ENCODE measurements at regions not wholly inside any gene's neighbourhood (a gene's known extent, or its start where the extent isn't known, plus 50 kb on each side); places are given as distances from the start of the nearest gene placed in this dataset.
A peak's percentile ranks its signal among the peaks of the same experiment; 100 is the strongest.

GRCh38 chr4:141501395-141501794, 135.0 kb upstream of the IL15 start:
- Histone ChIP-seq H3K27me3 (ENCODE audit: control insufficient read depth, insufficient read depth, low read length) (no peaks in the 10 kb centered on the region), H3K36me3 (ENCODE audit: control insufficient read depth, insufficient read depth, low read length) (no peaks in the 10 kb centered on the region), H3K4me3 (ENCODE audit: low read depth, low read length) (no peak overlapping the region)
- TF ChIP-seq, protein P1, sequence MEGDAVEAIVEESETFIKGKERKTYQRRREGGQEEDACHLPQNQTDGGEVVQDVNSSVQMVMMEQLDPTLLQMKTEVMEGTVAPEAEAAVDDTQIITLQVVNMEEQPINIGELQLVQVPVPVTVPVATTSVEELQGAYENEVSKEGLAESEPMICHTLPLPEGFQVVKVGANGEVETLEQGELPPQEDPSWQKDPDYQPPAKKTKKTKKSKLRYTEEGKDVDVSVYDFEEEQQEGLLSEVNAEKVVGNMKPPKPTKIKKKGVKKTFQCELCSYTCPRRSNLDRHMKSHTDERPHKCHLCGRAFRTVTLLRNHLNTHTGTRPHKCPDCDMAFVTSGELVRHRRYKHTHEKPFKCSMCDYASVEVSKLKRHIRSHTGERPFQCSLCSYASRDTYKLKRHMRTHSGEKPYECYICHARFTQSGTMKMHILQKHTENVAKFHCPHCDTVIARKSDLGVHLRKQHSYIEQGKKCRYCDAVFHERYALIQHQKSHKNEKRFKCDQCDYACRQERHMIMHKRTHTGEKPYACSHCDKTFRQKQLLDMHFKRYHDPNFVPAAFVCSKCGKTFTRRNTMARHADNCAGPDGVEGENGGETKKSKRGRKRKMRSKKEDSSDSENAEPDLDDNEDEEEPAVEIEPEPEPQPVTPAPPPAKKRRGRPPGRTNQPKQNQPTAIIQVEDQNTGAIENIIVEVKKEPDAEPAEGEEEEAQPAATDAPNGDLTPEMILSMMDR (IDR thresholded peaks at IDR 0.05; ENCODE audit: insufficient read depth, low read length, severe bottlenecking) = no peak
- FAIRE-seq = no peak
- DNase-seq (ENCODE audit: low read depth) = peak; percentile 12

DNA sequence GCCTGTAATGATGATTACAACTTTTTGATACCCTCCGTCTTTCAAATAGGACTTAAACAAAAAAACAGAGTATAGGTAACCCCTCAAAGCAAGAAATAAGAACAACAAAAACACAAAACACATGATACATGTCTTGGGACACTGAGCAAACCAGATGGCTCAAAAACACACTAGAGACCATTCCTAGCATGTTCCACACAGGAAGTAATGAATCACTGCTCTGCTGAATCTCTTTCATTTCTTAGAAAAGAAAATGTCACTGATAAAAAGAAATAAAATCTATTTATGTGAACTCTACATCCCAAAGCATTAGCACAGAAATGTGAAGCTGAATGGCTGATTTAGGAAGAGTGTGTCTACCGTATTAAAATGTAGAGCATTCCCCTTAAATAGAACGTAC, 134.5 kb upstream of the IL15 start:
- FAIRE-seq = no peak
- DNase-seq (ENCODE audit: low read depth) = peak; percentile 48
- no peaks in the 10 kb centered on the region for H3K27me3 ChIP-seq (ENCODE audit: control insufficient read depth, insufficient read depth, low read length)
- TF ChIP-seq, protein P1 (IDR thresholded peaks at IDR 0.05; ENCODE audit: insufficient read depth, low read length, severe bottlenecking) = no peak
- no peak overlapping the region for H3K4me3 ChIP-seq (ENCODE audit: low read depth, low read length)
- H3K36me3 ChIP-seq (ENCODE audit: control insufficient read depth, insufficient read depth, low read length) = no peaks in the 10 kb centered on the region

DNA sequence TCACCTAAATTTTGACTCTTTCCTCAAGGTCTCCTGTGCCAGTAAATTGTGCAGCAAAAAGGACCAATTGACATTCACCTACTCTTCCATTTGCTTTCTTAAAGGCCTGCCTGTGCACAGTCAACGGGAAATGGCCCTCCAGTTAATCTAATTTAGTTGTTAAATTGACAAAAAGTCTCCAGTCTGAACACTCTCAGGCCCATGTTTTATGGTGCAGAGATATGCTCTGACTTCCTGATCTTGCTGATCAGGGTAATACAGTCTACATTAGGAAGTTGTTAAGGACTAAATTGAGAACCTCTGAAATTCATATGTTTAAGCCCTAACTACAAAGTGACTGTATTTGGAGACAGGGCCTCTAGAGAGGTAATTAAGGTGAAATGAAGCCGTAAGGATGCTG, 133.6 kb upstream of the IL15 start:
- TF ChIP-seq, protein P1 (IDR thresholded peaks at IDR 0.05; ENCODE audit: insufficient read depth, low read length, severe bottlenecking) = no peak
- DNase-seq (ENCODE audit: low read depth) = no peak
- FAIRE-seq = no peak
- Histone ChIP-seq H3K36me3 (ENCODE audit: control insufficient read depth, insufficient read depth, low read length) (no peaks in the 10 kb centered on the region), H3K4me3 (ENCODE audit: low read depth, low read length) (no peak overlapping the region), H3K27me3 (ENCODE audit: control insufficient read depth, insufficient read depth, low read length) (no peaks in the 10 kb centered on the region)

GRCh38 chr4:141503260-141503659, 133.1 kb upstream of the IL15 start:
- TF ChIP-seq, protein P1 (IDR thresholded peaks at IDR 0.05; ENCODE audit: insufficient read depth, low read length, severe bottlenecking) = no peak
- no peak overlapping the region for H3K4me3 ChIP-seq (ENCODE audit: low read depth, low read length)
- FAIRE-seq = no peak
- H3K36me3 ChIP-seq (ENCODE audit: control insufficient read depth, insufficient read depth, low read length) = no peaks in the 10 kb centered on the region
- no peaks in the 10 kb centered on the region for H3K27me3 ChIP-seq (ENCODE audit: control insufficient read depth, insufficient read depth, low read length)
- no peak for DNase-seq (ENCODE audit: low read depth)

DNA sequence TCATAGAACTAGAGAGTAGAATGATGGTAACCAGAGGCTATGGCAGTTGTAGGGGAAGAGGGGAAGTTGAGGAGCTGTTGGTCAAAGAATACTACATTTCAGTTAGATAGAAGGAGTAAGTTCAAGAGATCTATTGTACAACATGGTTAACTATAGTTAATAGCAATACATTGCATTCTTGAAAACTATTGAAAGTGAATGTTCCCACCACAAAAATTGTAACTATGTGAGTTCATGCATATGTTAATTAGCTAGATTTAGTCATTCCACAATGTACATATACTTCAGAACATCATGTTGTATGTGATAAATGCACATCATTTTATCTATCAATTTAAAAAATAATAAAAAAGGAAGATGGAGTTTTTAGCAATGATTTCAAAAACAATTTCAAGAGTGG, 125.3 kb upstream of the IL15 start:
- no peak for FAIRE-seq
- DNase-seq (ENCODE audit: low read depth) = no peak
- Histone ChIP-seq H3K27me3 (ENCODE audit: control insufficient read depth, insufficient read depth, low read length) (no peaks in the 10 kb centered on the region), H3K36me3 (ENCODE audit: control insufficient read depth, insufficient read depth, low read length) (no peaks in the 10 kb centered on the region), H3K4me3 (ENCODE audit: low read depth, low read length) (no peak overlapping the region)
- TF ChIP-seq, protein P1 (IDR thresholded peaks at IDR 0.05; ENCODE audit: insufficient read depth, low read length, severe bottlenecking) = no peak

DNA sequence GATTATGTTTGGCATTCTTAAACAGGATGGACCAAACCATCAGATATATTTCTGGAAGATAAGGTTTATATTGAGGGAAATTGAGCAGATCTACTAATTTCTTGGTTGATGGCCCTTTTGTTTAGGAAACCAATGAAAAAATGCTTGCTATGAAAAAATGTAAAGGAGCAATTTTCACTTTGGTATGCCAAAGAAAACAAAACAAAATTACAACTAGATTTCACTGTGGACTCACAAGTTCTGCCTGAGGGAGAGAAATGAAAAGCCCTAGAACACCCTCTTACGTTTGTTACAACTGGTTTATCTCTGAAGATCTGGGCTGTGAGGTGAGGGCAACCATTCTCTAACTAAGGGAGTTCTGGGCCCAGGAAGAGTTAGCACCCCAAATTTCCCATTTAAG, 122.5 kb upstream of the IL15 start:
- FAIRE-seq = no peak
- TF ChIP-seq, protein P1 (IDR thresholded peaks at IDR 0.05; ENCODE audit: insufficient read depth, low read length, severe bottlenecking) = no peak
- Histone ChIP-seq H3K36me3 (ENCODE audit: control insufficient read depth, insufficient read depth, low read length) (no peaks in the 10 kb centered on the region), H3K4me3 (ENCODE audit: low read depth, low read length) (no peak overlapping the region), H3K27me3 (ENCODE audit: control insufficient read depth, insufficient read depth, low read length) (no peaks in the 10 kb centered on the region)
- no peak for DNase-seq (ENCODE audit: low read depth)
